Keratinocyte (primary cell): ENCODE measurements at regions not wholly inside any gene's neighbourhood (a gene's known extent, or its start where the extent isn't known, plus 50 kb on each side); places are given as distances from the start of the nearest gene placed in this dataset.

Experiments used
- DNase-seq: peaks from one replicate; pipeline ENCODE4 v3.0.0-alpha.2; 2011; ENCODE audit warnings: low read depth, missing footprints, low spot score
- FAIRE-seq: peaks from 2 replicates; lab custom pipeline; 2011; peaks lifted over from hg19 to GRCh38; lab: Jason Lieb, UNC
- H2AFZ ChIP-seq: 2 replicates; pipeline ENCODE4 v1.6.0; 2012; ENCODE audit warnings: low read length, control low read depth, inconsistent platforms; ENCODE audit not compliant: control insufficient read depth
- H3K27ac ChIP-seq: 2 replicates; pipeline ENCODE4 v1.5.1; 2011; ENCODE audit warnings: low read length; ENCODE audit not compliant: control insufficient read depth, insufficient read depth
- H3K27me3 ChIP-seq: 3 replicates; pipeline ENCODE4 v1.6.0; 2011; ENCODE audit warnings: low read length; ENCODE audit not compliant: control insufficient read depth, insufficient read depth; ENCODE audit errors: extremely low read depth
- H3K36me3 ChIP-seq, 2 experiments: 2 replicates in 1 of 2; 3 replicates in 1 of 2; pipeline ENCODE4 v1.5.1; 2011; ENCODE audit warnings: low read length in 2 of 2, mild to moderate bottlenecking in 1 of 2; ENCODE audit not compliant: control insufficient read depth in 2 of 2, insufficient read depth in 2 of 2; ENCODE audit errors: extremely low read depth in 1 of 2
- H3K4me1 ChIP-seq: 3 replicates; pipeline ENCODE4 v1.5.1; 2011; ENCODE audit warnings: low read length; ENCODE audit not compliant: control insufficient read depth, insufficient read depth; ENCODE audit errors: extremely low read depth
- H3K4me2 ChIP-seq: 3 replicates; pipeline ENCODE4 v1.6.0; 2011; ENCODE audit warnings: low read depth, low read length; ENCODE audit not compliant: control insufficient read depth, insufficient read depth; ENCODE audit errors: extremely low read depth
- H3K4me3 ChIP-seq, 3 experiments: fragments of 200-600 bp in 1 of 3; sonication (generic) in 1 of 3; 2 replicates in 2 of 3; 3 replicates in 1 of 3; pipeline ENCODE4 v1.5.1; 2011 to 2016; ENCODE audit warnings: low read length in 3 of 3, mild to moderate bottlenecking in 3 of 3, control low read depth in 2 of 3, inconsistent platforms in 1 of 3, low read depth in 1 of 3, mixed read lengths in 1 of 3, mixed run types in 1 of 3, moderate library complexity in 1 of 3; ENCODE audit not compliant: control insufficient read depth in 2 of 3, insufficient read depth in 2 of 3; ENCODE audit errors: extremely low read depth in 1 of 3
- H3K79me2 ChIP-seq: 2 replicates; pipeline ENCODE4 v1.6.0; 2012; ENCODE audit warnings: low read length; ENCODE audit not compliant: control insufficient read depth, insufficient read depth
- H3K9ac ChIP-seq: 3 replicates; pipeline ENCODE4 v1.6.0; 2011; ENCODE audit warnings: low read length; ENCODE audit not compliant: control insufficient read depth, insufficient read depth; ENCODE audit errors: extremely low read depth
- H3K9me1 ChIP-seq: 3 replicates; pipeline ENCODE4 v1.6.0; 2011; ENCODE audit warnings: low read length; ENCODE audit not compliant: control insufficient read depth, insufficient read depth; ENCODE audit errors: extremely low read depth
- H3K9me3 ChIP-seq: 2 replicates; pipeline ENCODE4 v1.5.1; 2012; ENCODE audit warnings: low read depth, low read length; ENCODE audit not compliant: control insufficient read depth
- H4K20me1 ChIP-seq: 3 replicates; pipeline ENCODE4 v1.6.0; 2011; ENCODE audit warnings: low read length; ENCODE audit not compliant: control insufficient read depth, insufficient read depth; ENCODE audit errors: extremely low read depth
- CTCF ChIP-seq, 3 experiments: IDR thresholded peaks in 1 of 3; conservative IDR thresholded peaks in 1 of 3; optimal IDR thresholded peaks in 1 of 3; 2 replicates in 2 of 3; 3 replicates in 1 of 3; pipeline versions ENCODE3 to v1.5.1; 2011; ENCODE audit warnings: low read length in 3 of 3, mild to moderate bottlenecking in 3 of 3, moderate library complexity in 2 of 3, control low read depth in 1 of 3, inconsistent platforms in 1 of 3; ENCODE audit not compliant: insufficient read depth in 2 of 3; ENCODE audit errors: extremely low read depth in 1 of 3
- EZH2 ChIP-seq: IDR thresholded peaks from one replicate; pipeline ENCODE4 v1.6.1; 2012; ENCODE audit warnings: inconsistent platforms, mild to moderate bottlenecking, low read length, moderate library complexity
- dilution Hi-C: fragments of 300-500 bp; cut with MboI; formaldehyde crosslinking; loops from one replicate; pipeline ENCODE4 v1.7.0; 2020; ENCODE audit warnings: low sequenced_read_pairs; ENCODE audit not compliant: extremely low pct_ligation_motif_present

- Histone ChIP-seq H3K9me3 (no peaks in the 10 kb centered on the region), H3K4me1 (no peaks in the 10 kb centered on the region), H3K9ac (no peak overlapping the region), H3K36me3 (no peaks in the 10 kb centered on the region), H3K4me3 (no peak overlapping the region), H3K9me1 (no peaks in the 10 kb centered on the region), H4K20me1 (no peaks in the 10 kb centered on the region), H2AFZ (no peak overlapping the region), H3K79me2 (no peaks in the 10 kb centered on the region), H3K27me3 (no peaks in the 10 kb centered on the region), H3K27ac (no peak overlapping the region), H3K4me2 (no peak overlapping the region)
- no peak for DNase-seq
- no peak for FAIRE-seq
- no peak for TF ChIP-seq CTCF (optimal IDR thresholded peaks at IDR 0.05 in 1 of 3, IDR thresholded peaks at IDR 0.05 in 1 of 3, conservative IDR thresholded peaks at IDR 0.05 in 1 of 3; ENCODE audit: extremely low read depth in 1 of 3, insufficient read depth in 2 of 3, low read length in 3 of 3)
- no peak for TF ChIP-seq EZH2
- dilution Hi-C loops = no loop called here
Measured at GRCh38 chr2:153387203-153387602, 91.4 kb downstream of the RPRM start.

- TF ChIP-seq EZH2 = no peak
- no peak for TF ChIP-seq CTCF (optimal IDR thresholded peaks at IDR 0.05 in 1 of 3, IDR thresholded peaks at IDR 0.05 in 1 of 3, conservative IDR thresholded peaks at IDR 0.05 in 1 of 3; ENCODE audit: extremely low read depth in 1 of 3, insufficient read depth in 2 of 3, low read length in 3 of 3)
- dilution Hi-C loops = no loop called here
- no peaks in the 10 kb centered on the region for H3K36me3 ChIP-seq
- no peaks in the 10 kb centered on the region for H3K9me1 ChIP-seq
- no peak overlapping the region for H3K4me3 ChIP-seq
- DNase-seq = no peak
- no peak overlapping the region for H2AFZ ChIP-seq
- H3K9me3 ChIP-seq = no peaks in the 10 kb centered on the region
- H3K4me2 ChIP-seq = no peak overlapping the region
- FAIRE-seq = no peak
- H3K9ac ChIP-seq = no peak overlapping the region
- no peak overlapping the region for H3K27ac ChIP-seq
- no peaks in the 10 kb centered on the region for H3K4me1 ChIP-seq
- no peaks in the 10 kb centered on the region for H4K20me1 ChIP-seq
- no peaks in the 10 kb centered on the region for H3K27me3 ChIP-seq
- H3K79me2 ChIP-seq = no peaks in the 10 kb centered on the region
Measured at GRCh38 chr2:153386481-153386897, 92.1 kb downstream of the RPRM start.
